HCT116 (cell line): ENCODE measurements at regions not wholly inside any gene's neighbourhood (a gene's known extent, or its start where the extent isn't known, plus 50 kb on each side); places are given as distances from the start of the nearest gene placed in this dataset.

ENCODE experiments used
- EZH2 ChIP-seq: fragments of 200-600 bp; sonication (generic); IDR thresholded peaks from 2 replicates; pipeline ENCODE4 v1.6.1; 2017; ENCODE audit warnings: antibody characterized with exemption, mixed run types
- EZH2phosphoT487 ChIP-seq: fragments of 200-600 bp; IDR thresholded peaks from 2 replicates; pipeline ENCODE4 v1.6.1; 2018; ENCODE audit warnings: antibody characterized with exemption, borderline replicate concordance
- POLR2AphosphoS5 ChIP-seq: IDR thresholded peaks from 2 replicates; pipeline ENCODE4 v1.6.1; 2011; ENCODE audit warnings: mild to moderate bottlenecking, low read depth, low read length, moderate library complexity

- TF ChIP-seq EZH2phosphoT487: no peak
- no peak for TF ChIP-seq POLR2AphosphoS5
- TF ChIP-seq EZH2: no peak
Measured at GRCh38 chr2:223121283-223121682, 69.3 kb downstream of the KCNE4 start.
